ENCODE measurements at regions not wholly inside any gene's neighbourhood (a gene's known extent, or its start where the extent isn't known, plus 50 kb on each side); places are given as distances from the start of the nearest gene placed in this dataset.
"Not testable (repeated sequence)": the region's sequence is repeated elsewhere in the genome, so short reads cannot be mapped to it uniquely, and the experiment has no call there.

GRCh38 chrX:131649741-131650140, 105.9 kb downstream of the OR13H1 start:
- no peaks in the 10 kb centered on the region for H3K9me3 ChIP-seq

DNA sequence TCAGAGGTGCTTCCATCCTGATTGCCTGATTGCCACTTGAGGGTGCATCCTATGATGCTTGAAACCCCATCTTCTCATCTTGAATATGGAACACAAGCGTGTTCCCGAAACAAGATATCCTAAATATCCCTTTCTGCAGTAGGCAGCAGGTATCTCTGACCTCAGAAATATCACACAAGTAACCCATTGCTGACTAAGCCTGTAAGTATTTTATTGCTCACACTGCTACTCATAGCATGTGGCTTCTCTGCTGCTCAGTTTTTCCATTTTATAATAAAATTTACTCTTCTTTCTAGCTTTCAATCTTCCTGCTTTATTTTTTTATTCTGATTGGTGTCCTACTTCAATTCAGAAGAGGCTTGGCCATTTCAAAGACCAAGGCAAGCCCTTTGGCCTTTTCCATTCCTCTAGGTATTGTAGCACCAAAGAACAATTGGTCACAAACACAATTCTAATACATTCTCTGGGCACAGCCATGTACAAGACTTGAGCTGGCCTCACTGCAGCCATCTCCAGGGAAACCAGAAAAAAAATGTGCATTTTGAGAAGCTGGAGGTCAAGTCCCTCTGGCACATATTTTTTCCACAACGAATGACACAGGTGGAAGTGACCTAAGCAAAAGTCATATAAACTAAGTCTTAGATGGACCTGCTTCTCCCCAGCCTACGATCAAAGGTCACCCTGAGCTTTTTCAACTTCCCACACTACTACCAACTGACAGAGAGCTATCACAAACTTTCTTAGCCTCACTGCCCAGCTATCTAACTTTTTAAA, 107.0 kb downstream of the OR13H1 start:
- TF ChIP-seq, protein P1, sequence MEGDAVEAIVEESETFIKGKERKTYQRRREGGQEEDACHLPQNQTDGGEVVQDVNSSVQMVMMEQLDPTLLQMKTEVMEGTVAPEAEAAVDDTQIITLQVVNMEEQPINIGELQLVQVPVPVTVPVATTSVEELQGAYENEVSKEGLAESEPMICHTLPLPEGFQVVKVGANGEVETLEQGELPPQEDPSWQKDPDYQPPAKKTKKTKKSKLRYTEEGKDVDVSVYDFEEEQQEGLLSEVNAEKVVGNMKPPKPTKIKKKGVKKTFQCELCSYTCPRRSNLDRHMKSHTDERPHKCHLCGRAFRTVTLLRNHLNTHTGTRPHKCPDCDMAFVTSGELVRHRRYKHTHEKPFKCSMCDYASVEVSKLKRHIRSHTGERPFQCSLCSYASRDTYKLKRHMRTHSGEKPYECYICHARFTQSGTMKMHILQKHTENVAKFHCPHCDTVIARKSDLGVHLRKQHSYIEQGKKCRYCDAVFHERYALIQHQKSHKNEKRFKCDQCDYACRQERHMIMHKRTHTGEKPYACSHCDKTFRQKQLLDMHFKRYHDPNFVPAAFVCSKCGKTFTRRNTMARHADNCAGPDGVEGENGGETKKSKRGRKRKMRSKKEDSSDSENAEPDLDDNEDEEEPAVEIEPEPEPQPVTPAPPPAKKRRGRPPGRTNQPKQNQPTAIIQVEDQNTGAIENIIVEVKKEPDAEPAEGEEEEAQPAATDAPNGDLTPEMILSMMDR (IDR thresholded peaks at IDR 0.05; ENCODE audit: low read depth, low read length): no peak
- no peak overlapping the region for H3K4me3 ChIP-seq (ENCODE audit: low read depth, low read length)
- no peaks in the 10 kb centered on the region for H3K9me3 ChIP-seq
- H3K4me1 ChIP-seq: no peaks in the 10 kb centered on the region
- no peaks in the 10 kb centered on the region for H3K36me3 ChIP-seq
- H3K27me3 ChIP-seq: no peaks in the 10 kb centered on the region
- no peak for DNase-seq

More at GRCh38 chrX:131649741-131650140, 105.9 kb downstream of the OR13H1 start:
- DNase-seq: no peak
- Histone ChIP-seq H3K4me3 (ENCODE audit: low read depth, low read length) (no peak overlapping the region), H3K36me3 (no peaks in the 10 kb centered on the region), H3K4me1 (no peaks in the 10 kb centered on the region), H3K27me3 (no peaks in the 10 kb centered on the region)
- TF ChIP-seq, protein P1 (IDR thresholded peaks at IDR 0.05; ENCODE audit: low read depth, low read length): no peak

DNA sequence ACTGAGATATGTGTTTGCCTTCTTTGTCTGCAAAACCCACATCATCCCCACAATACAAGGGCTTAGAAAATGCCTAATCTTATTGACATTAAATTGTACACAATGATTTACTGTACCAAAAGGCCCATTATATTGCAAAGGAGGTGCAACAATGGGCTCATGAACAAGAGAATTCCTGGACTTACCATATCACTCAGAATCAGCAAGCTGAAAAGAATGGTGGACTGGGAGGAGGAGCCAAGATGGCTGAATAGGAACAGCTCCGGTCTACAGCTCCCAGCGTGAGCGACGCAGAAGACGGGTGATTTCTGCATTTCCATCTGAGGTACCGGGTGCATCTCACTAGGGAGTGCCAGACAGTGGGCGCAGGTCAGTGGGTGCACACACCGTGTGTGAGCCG, 119.9 kb downstream of the OR13H1 start:
- not testable (repeated sequence) for H3K27me3 ChIP-seq; H3K36me3 ChIP-seq; H3K9me3 ChIP-seq; DNase-seq; H3K4me1 ChIP-seq; H3K4me3 ChIP-seq (ENCODE audit: low read depth, low read length)

DNA sequence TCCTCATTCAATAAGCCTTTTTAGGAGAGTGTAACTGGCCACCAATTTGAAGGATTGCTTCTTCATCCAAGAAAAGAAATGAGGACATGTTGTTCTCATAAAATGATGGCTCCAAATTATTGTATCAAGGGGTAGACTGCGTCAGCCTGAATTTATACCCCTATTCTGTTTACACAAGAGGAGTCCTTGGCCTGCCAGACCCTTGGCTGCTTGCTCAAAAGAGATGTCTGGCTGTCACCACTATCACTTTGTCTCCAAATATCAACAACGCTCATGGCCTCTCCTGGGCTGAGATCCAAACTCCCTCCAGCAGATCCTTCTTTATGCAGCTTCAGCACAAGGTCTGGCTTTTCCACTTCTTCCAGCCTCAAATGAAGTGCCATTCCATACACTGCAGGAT, 127.9 kb downstream of the OR13H1 start:
- TF ChIP-seq, protein P1 (IDR thresholded peaks at IDR 0.05; ENCODE audit: low read depth, low read length): no peak

GRCh38 chrX:131675596-131676194, 131.8 kb downstream of the OR13H1 start:
- Histone ChIP-seq H3K4me3 (ENCODE audit: low read depth, low read length) (no peak overlapping the region), H3K4me1 (no peaks in the 10 kb centered on the region), H3K36me3 (no peaks in the 10 kb centered on the region), H3K27me3 (no peaks in the 10 kb centered on the region), H3K9me3 (no peaks in the 10 kb centered on the region)
- TF ChIP-seq, protein P1 (IDR thresholded peaks at IDR 0.05; ENCODE audit: low read depth, low read length): peak; percentile 78
- peak; percentile 11 for DNase-seq

More for the DNA sequence above, 127.9 kb downstream of the OR13H1 start:
- H3K4me1 ChIP-seq: no peaks in the 10 kb centered on the region
- H3K9me3 ChIP-seq: no peaks in the 10 kb centered on the region
- peak; percentile 9 for DNase-seq
- no peaks in the 10 kb centered on the region for H3K27me3 ChIP-seq
- no peak overlapping the region for H3K4me3 ChIP-seq (ENCODE audit: low read depth, low read length)
- H3K36me3 ChIP-seq: no peaks in the 10 kb centered on the region

DNA sequence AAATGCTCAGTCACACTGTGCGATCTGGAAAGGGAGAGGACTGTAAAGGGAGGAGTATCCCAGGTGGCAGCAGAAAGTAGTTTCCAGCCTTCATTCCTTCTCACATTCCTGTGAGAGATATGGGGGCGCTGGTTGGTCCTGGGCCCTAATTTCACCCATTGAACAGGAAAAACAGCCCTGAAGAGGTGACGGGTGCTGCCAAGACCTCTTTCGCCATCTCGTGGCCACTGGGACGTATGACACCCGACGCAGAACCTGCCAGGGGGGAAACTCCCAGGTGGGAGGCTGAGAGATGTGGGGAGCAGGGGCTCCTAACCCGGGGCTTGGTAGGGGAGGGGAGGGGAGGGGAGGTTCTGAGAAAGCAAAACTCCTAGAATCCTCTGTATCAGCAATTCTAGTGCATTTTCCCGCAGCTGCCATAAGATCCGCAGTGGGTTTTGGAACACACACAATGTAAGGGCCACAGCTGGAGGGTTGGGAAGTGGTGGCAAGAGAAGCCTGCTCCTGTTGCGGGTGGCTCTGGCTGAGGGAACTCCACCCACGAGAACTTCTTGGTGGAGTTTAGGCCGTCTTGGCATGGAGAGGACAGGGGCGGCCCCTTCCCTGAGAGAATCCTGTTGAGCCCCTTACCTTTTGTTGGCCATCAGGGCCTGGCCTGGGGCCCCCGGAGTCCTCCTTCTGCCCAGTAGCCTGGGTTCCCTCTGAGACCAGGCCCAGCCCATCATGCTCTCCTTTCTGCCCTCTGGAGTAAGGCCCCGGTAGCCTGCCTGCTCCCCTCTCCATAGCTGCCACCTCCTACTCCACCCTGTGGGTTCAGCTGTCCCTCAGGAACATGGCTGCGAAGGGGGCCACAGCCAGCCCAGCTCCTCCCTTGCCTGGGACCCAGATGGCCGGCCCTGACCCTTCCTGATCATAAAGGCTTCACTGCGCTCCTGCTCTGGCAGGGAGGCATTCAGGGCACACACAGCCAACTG, 134.1 kb downstream of the OR13H1 start:
- TF ChIP-seq, protein P1 (IDR thresholded peaks at IDR 0.05; ENCODE audit: low read depth, low read length): peak; percentile 69
- H3K9me3 ChIP-seq: no peaks in the 10 kb centered on the region
- no peaks in the 10 kb centered on the region for H3K4me1 ChIP-seq
- peak; percentile 44 for DNase-seq
- no peaks in the 10 kb centered on the region for H3K36me3 ChIP-seq
- no peaks in the 10 kb centered on the region for H3K27me3 ChIP-seq
- H3K4me3 ChIP-seq (ENCODE audit: low read depth, low read length): no peak overlapping the region

DNA sequence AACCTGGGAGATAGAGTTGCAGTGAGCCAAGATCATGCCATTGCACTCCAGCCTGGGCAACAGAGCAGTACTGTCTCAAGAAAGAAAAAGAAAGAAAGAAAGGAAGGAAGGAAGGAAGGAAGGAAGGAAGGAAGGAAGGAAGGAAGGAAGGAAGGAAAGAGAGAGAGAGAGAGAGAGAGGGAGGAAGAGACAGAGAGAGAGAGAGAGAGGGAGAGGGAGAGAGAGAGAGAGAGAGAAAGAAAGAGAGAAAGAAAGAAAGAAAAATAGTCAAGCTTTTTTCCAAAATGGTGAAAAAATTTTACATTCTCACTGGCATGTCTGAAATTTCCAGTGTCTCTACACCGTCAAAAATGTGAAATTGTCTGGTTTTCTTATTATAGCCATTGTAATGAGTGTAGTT, 138.9 kb downstream of the OR13H1 start:
- H3K4me3 ChIP-seq (ENCODE audit: low read depth, low read length); DNase-seq; H3K27me3 ChIP-seq; H3K9me3 ChIP-seq; H3K36me3 ChIP-seq; H3K4me1 ChIP-seq: not testable (repeated sequence)
